SK-N-MC (cell line): ENCODE measurements at regions not wholly inside any gene's neighbourhood (a gene's known extent, or its start where the extent isn't known, plus 50 kb on each side); places are given as distances from the start of the nearest gene placed in this dataset.

Source experiments
- EZH2 ChIP-seq: fragments of 200-600 bp; sonication (generic); IDR thresholded peaks from one replicate; pipeline ENCODE4 v1.6.1; 2017; ENCODE audit warnings: antibody characterized with exemption
- FOXP2 ChIP-seq: optimal IDR thresholded peaks from 2 replicates; pipeline ENCODE3; 2011; ENCODE audit warnings: mild to moderate bottlenecking, moderate library complexity; ENCODE audit not compliant: insufficient read depth; ENCODE audit errors: extremely low read length, control extremely low read depth
- POLR2AphosphoS5 ChIP-seq: IDR thresholded peaks from 2 replicates; pipeline ENCODE4 v1.6.1; 2012; ENCODE audit warnings: mild to moderate bottlenecking, low read depth, low read length, borderline replicate concordance

- TF ChIP-seq EZH2 (no peak), POLR2AphosphoS5 (no peak), FOXP2 (no peak)
Observed at GRCh38 chr11:27894552-27894951, 194.3 kb upstream of the BDNF start.
